SHP77 (cell line): ENCODE measurements at regions not wholly inside any gene's neighbourhood (a gene's known extent, or its start where the extent isn't known, plus 50 kb on each side); places are given as distances from the start of the nearest gene placed in this dataset.
"Not testable (repeated sequence)": the region's sequence is repeated elsewhere in the genome, so short reads cannot be mapped to it uniquely, and the experiment has no call there.

ENCODE experiments used
- DNase-seq, 2 experiments: peaks; one replicate each; lab custom pipeline; 2025; lab: John Stamatoyannopoulos, UW

DNA sequence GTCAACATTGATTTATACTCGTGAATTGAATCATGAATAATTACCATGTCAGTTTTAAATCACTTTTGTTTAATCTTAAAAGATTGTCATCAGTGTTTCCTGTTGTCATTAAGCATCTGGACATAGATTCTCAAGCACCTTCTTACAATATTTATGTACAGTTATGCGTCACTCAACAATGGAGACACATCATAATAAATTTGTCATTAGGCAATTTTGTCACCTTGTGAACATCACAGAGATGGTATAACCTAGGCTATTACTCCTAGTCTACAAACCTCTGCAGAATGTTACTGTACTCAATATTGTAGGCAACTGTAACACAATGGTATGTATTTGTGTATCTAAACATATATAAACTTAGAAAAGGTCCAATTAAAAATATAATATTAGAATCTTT is 2130.9 kb upstream of the PCDH20 start:
- DNase-seq = no peak

DNA sequence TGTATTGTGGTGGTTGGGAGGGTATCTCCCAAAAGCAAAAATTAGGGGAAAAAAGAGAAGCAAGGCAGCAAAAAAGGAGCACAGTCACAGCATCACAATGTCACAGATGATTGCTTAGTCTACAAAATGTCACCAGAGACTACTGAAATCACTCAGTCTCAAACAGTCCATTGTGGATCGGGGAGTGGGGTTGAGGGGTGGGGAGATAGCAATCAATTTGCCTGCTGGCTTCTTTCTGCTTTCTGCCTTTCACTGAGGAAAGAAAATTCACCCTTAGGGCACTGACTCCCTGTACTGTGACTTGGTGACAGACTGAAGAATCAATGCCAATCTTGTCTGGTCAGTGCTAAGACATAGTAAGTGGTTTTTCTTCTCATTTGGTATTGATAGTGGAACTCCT is 2127.1 kb upstream of the PCDH20 start:
- DNase-seq = no peak

DNA sequence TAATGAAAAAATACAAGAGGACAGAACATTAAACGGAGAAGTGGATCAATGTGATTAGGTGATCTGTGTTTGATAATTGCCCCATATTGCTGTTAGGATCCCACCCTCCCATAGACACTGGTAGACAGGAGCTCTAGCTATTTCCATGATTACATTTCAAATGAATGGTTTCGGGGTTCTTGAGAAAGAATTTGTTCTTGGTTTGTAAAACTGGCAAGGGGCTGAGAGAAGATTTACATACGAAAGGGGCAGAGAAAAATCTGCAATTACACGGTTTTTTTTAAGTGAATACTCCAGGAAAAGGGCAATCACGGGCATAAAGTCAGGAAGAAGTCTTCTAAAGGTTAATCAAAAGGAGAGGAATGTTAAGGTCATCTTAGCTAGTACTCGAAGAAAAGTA is 2125.7 kb upstream of the PCDH20 start:
- no peak for DNase-seq

DNA sequence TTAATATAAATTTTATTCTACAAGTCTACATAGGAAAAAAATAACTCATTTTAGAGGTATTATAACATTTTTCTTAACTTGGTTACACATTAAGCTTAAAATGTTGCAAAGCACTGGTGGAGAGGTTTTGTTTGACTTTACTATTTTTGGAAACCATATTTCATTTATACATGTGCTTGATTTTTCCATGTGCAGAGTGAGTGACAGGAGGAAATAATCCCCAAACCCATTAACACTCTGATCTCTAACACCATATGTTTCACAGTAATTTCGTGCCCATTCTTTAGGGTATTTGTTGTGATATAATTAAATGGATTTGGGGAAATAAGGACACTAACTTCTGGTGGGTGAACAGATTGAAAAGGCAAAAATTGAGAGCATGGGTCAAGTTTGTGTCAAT is 2124.4 kb upstream of the PCDH20 start:
- DNase-seq = no peak

GRCh38 chr13:63517371-63517770 is 2101.7 kb upstream of the PCDH20 start:
- no peak for DNase-seq

DNA sequence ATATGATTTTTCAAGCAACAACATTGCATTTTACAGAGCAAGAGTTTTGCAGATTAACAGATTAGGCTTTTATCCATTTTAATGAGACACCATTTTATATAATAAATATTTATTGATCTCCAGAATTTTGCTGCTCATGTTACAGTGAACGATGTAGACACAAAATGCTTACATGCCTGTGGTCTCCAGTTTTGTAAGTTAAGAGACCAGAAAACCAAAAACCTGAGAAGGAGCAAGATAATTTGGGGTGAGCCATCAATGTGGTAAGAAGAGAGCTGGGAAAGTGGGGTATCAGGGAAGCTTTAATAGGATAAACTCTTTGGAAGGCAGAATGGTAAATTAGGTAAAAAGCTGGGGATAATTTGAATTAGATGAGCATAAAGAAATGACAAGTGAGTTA is 2100.5 kb upstream of the PCDH20 start:
- DNase-seq = no peak

DNA sequence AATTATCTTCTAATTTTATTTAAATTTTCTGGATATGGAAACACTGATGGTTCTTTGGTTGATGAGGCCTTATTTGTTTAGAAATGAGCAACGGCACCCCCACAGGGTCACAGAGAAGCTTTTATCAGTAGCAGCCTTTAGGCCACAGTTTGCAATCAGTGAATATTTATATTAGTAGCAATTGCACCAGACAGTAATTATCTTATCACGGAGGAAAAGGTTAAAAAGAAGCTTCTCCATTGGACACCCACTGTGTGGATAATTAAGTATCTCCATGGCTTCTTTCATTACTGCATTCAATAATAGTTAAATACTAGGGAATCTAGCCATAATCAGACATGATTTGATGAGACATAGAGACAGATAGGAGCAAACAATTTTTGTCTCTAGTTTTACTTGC is 2099.2 kb upstream of the PCDH20 start:
- DNase-seq = no peak

GRCh38 chr13:63512095-63512494 is 2096.4 kb upstream of the PCDH20 start:
- DNase-seq = no peak

DNA sequence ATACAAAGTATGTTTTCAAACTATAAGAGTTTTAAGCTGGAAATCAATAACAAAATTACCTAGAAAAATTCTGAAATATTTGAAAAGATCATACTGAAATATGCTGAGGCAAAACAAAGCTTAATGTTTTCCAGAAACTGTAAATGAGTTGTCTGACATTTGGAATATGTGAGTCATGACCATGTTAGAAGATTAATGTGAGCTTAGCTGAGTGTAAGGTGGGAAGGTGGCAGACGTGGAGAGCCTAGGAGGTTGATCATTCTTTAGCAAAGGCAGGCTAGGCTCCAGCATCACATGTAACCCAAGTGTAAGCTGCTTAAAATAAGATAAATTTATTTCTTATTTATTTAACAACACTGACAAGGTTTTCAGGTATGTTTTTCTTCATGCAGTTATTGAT is 2086.1 kb upstream of the PCDH20 start:
- no peak for DNase-seq

DNA sequence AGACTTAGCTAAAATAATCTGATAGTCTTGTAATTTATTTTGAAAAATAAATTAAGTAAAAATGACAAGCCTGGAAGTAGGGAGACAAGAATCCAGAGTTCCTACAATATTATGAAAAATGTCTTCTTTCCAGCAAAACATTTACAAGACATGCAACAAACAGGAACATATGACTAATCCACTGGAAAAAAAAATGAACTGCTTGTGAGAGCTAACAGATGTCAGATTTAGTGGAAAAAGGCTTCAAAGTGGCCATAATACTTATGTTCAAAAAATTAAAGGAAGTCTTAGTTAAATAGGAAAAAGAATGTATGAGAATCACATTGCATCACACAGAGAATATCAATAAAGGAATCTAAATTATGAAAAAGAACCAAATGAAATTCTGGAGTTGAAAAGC is 2082.0 kb upstream of the PCDH20 start:
- DNase-seq = no peak

- no peak for DNase-seq
These were observed 2077.0 kb upstream of the PCDH20 start for GRCh38 chr13:63492604-63493003.

DNA sequence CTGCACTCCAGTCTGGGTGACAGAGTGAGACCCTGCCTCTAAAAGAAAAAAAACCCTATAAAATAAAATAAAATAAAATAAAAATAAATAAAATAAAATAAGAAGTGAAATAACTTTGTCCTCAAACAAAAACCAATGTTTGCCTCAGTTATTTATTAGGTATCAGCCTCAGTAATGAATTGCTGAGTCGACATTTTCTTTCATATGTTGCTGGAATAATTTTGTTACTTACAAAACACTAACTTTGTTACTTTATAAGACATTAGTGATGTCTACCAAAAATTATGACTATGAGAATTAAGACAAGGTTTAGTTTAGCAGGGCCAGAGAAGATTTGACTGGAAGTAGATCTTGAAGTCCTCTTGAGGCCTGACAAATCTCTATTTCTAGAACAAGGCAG is 2074.5 kb upstream of the PCDH20 start:
- DNase-seq = no peak

DNA sequence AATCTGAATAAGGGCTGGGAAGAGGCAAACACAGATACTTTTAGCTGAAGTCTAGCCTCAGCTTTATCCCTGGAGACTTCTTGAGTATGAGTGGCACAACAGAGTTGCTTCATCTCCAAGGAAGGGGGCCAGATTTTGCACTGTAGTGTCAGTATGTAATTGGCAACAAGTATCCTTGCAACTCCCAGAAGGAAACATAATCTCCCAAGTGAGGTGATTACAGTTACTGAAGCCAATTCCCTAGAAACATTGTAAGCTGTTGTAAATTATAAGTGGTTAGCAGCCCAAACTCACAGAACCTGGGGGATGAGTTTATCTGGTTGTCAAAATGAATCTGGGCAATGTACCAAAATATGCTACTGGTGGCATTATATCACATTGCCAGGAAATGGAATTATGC is 2065.7 kb upstream of the PCDH20 start:
- no peak for DNase-seq

DNA sequence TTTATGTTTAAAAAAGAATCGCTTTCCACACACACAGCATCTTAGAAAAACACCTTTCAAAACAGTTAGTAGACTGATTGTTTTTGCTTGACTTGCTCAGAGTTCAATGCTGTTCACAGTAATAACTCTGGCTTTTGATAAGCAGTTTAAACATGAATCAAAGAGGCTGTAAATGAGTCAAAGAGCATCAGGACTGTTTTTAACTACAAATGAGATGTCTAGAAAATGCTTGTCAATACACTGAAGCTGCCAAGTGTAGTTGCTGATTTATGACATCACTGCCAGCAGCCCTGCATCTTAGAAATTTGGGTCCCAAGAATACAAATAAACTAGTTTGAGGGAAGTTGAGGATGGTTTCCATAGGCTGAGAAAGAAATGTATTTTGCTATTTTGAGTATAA is 2057.1 kb upstream of the PCDH20 start:
- DNase-seq = no peak

DNA sequence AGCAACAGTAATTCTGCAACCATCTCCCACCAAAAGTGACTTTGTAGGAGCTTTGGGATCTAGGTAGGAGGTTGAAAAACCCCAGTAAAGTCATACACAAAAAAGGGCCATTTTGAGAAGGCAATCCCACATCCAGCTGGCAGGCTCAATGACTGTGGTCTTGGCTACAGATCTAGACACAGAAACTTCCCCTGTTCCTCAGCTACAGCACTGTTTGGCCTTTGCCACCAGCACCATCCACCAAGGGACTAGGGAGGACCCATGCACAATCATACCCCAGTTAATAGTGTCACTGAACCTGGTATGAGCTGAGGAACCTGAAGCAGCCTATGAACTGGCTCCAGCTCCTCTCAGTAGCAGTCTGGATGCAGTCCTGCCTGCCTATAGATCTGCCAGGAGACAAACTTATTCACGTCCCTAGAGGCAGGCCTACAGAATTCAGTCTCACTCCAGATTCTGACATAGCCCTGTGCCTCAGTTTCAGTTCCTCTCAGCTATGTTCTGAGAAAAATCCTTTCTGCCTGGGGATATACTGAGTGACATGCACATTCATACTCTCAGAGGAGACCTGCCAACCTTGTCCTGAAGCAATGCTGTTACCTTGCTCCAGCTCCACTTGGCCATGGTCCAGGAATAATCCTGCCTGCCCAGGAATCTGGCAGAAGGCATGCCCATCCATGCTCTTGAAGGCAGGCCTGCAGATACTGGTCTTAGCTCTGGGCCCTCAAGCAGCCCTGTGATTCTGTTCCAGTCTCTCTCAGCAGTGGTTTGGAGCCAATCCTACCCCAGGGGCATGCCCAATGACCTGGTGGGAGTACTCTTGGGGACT is 2048.3 kb upstream of the PCDH20 start:
- DNase-seq = no peak

- DNase-seq = no peak
These were observed 2044.9 kb upstream of the PCDH20 start for GRCh38 chr13:63460462-63461090.

- DNase-seq = no peak
These were observed 2041.5 kb upstream of the PCDH20 start for GRCh38 chr13:63457186-63457585.

DNA sequence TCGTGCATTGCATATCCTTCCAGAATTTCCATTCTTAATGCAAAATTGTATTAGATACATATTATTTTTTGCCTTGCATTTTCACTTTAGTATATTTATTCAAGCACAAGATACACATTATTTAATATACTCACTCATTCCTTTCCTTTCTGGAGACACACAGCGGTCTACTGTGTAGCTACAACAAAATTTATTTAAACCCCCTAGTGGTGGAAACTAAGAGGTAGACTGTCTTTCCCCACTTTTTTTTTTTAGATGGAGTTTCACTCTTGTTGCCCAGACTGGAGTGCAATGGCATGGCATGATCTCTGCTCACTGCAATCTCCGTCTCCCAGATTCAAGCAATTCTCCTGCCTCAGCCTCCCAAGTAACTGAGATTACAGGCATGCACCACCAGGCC is 2040.3 kb upstream of the PCDH20 start:
- no peak for DNase-seq

GRCh38 chr13:63449550-63449949 is 2033.9 kb upstream of the PCDH20 start:
- peak in 1 of 2 experiments; percentile 25 for DNase-seq

DNA sequence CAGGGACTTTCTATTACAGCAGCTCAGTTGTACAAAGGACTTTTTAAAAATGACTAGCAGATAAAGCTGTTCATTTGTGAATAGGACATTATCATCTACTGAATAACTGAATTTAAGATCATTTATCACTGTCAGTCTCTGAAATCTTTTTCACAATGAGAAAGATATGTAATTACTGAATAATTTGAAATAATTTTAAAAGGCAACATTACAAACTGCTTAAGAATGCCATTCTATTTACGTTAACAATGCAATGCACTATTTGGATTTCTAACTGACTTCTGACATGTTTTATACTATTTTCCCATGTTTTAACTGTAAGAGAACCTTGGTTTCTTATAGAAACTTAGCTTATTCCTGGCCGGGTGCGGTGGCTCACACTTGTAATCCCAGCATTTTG is 2033.0 kb upstream of the PCDH20 start:
- DNase-seq = no peak

GRCh38 chr13:63446329-63446728 is 2030.7 kb upstream of the PCDH20 start:
- no peak for DNase-seq

- not testable (repeated sequence) for DNase-seq
These were observed 2028.6 kb upstream of the PCDH20 start for GRCh38 chr13:63444225-63444624.

GRCh38 chr13:63438951-63439350 is 2023.3 kb upstream of the PCDH20 start:
- DNase-seq = no peak

DNA sequence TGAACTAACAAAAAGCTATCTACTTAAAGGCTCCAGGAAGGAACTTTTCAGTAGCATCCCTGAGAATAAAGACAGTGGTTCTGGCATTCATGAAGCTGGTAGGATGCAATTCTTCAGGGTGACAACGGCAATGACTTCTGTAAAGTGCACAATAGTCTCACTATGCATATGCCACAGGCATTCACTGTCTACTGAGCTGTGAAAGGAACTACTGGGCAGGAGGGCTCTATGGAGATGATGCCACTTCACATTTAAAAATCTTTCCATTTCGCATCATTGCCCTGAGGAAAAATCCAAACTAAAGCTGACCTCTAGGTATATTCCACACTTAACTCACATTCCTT is 2020.6 kb upstream of the PCDH20 start:
- no peak for DNase-seq
